ENCODE measurements at regions not wholly inside any gene's neighbourhood (a gene's known extent, or its start where the extent isn't known, plus 50 kb on each side); places are given as distances from the start of the nearest gene placed in this dataset.

GRCh38 chr21:28459193-28459592 lies 533.5 kb downstream of the LTN1 start:
- TF ChIP-seq CTCF (IDR thresholded peaks at IDR 0.05; ENCODE audit: partially characterized antibody, unreplicated experiment): no peak
- Mint-ChIP-seq H3K27me3 (ENCODE audit: unreplicated experiment) (no peaks in the 10 kb centered on the region), H3K27ac (ENCODE audit: unreplicated experiment) (no peak overlapping the region), H3K4me3 (ENCODE audit: unreplicated experiment) (no peak overlapping the region), H3K9me3 (ENCODE audit: unreplicated experiment) (no peaks in the 10 kb centered on the region), H3K4me1 (ENCODE audit: low read depth, unreplicated experiment) (no peaks in the 10 kb centered on the region), H3K36me3 (ENCODE audit: unreplicated experiment) (no peaks in the 10 kb centered on the region)
- DNase-seq: no peak

GRCh38 chr21:28458446-28458845 lies 534.2 kb downstream of the LTN1 start:
- H3K36me3 Mint-ChIP-seq (ENCODE audit: unreplicated experiment): no peaks in the 10 kb centered on the region
- H3K4me1 Mint-ChIP-seq (ENCODE audit: low read depth, unreplicated experiment): no peaks in the 10 kb centered on the region
- TF ChIP-seq CTCF (IDR thresholded peaks at IDR 0.05; ENCODE audit: partially characterized antibody, unreplicated experiment): no peak
- H3K27ac Mint-ChIP-seq (ENCODE audit: unreplicated experiment): no peak overlapping the region
- DNase-seq: no peak
- no peaks in the 10 kb centered on the region for H3K27me3 Mint-ChIP-seq (ENCODE audit: unreplicated experiment)
- no peaks in the 10 kb centered on the region for H3K9me3 Mint-ChIP-seq (ENCODE audit: unreplicated experiment)
- no peak overlapping the region for H3K4me3 Mint-ChIP-seq (ENCODE audit: unreplicated experiment)

GRCh38 chr21:28455253-28455600 lies 537.5 kb downstream of the LTN1 start:
- H3K27ac Mint-ChIP-seq (ENCODE audit: unreplicated experiment): no peak overlapping the region
- H3K4me1 Mint-ChIP-seq (ENCODE audit: low read depth, unreplicated experiment): no peaks in the 10 kb centered on the region
- TF ChIP-seq CTCF (IDR thresholded peaks at IDR 0.05; ENCODE audit: partially characterized antibody, unreplicated experiment): no peak
- no peaks in the 10 kb centered on the region for H3K9me3 Mint-ChIP-seq (ENCODE audit: unreplicated experiment)
- H3K27me3 Mint-ChIP-seq (ENCODE audit: unreplicated experiment): no peaks in the 10 kb centered on the region
- no peak for DNase-seq
- H3K4me3 Mint-ChIP-seq (ENCODE audit: unreplicated experiment): no peak overlapping the region
- H3K36me3 Mint-ChIP-seq (ENCODE audit: unreplicated experiment): no peaks in the 10 kb centered on the region

- H3K9me3 Mint-ChIP-seq (ENCODE audit: unreplicated experiment): no peaks in the 10 kb centered on the region
- no peak overlapping the region for H3K4me3 Mint-ChIP-seq (ENCODE audit: unreplicated experiment)
- H3K27ac Mint-ChIP-seq (ENCODE audit: unreplicated experiment): no peak overlapping the region
- H3K4me1 Mint-ChIP-seq (ENCODE audit: low read depth, unreplicated experiment): no peaks in the 10 kb centered on the region
- no peak for DNase-seq
- no peak for TF ChIP-seq CTCF (IDR thresholded peaks at IDR 0.05; ENCODE audit: partially characterized antibody, unreplicated experiment)
- H3K36me3 Mint-ChIP-seq (ENCODE audit: unreplicated experiment): no peaks in the 10 kb centered on the region
- H3K27me3 Mint-ChIP-seq (ENCODE audit: unreplicated experiment): no peaks in the 10 kb centered on the region
These were observed 538.0 kb downstream of the LTN1 start for GRCh38 chr21:28454564-28455252.

GRCh38 chr21:28447462-28447861 lies 545.2 kb downstream of the LTN1 start:
- Mint-ChIP-seq H3K27me3 (ENCODE audit: unreplicated experiment) (no peaks in the 10 kb centered on the region), H3K9me3 (ENCODE audit: unreplicated experiment) (no peaks in the 10 kb centered on the region), H3K4me3 (ENCODE audit: unreplicated experiment) (no peak overlapping the region), H3K36me3 (ENCODE audit: unreplicated experiment) (peaks cover 4% of the 10 kb centered on the region), H3K4me1 (ENCODE audit: low read depth, unreplicated experiment) (no peaks in the 10 kb centered on the region), H3K27ac (ENCODE audit: unreplicated experiment) (no peak overlapping the region)
- TF ChIP-seq CTCF (IDR thresholded peaks at IDR 0.05; ENCODE audit: partially characterized antibody, unreplicated experiment): no peak
- DNase-seq: no peak
